Fibroblast of the aortic adventitia (primary cell): ENCODE measurements at regions not wholly inside any gene's neighbourhood (a gene's known extent, or its start where the extent isn't known, plus 50 kb on each side); places are given as distances from the start of the nearest gene placed in this dataset.

Experiments used
- DNase-seq: peaks from one replicate; pipeline ENCODE4 v3.0.0-alpha.2; 2010; ENCODE audit warnings: low read depth
- H3K4me3 ChIP-seq: 2 replicates; pipeline ENCODE4 v1.5.1; 2011; ENCODE audit warnings: low read depth, mild to moderate bottlenecking, control low read depth, low read length, moderate library complexity
- CTCF ChIP-seq: IDR thresholded peaks from 2 replicates; pipeline ENCODE4 v1.5.1; 2011; ENCODE audit warnings: mild to moderate bottlenecking, low read length, control low read depth, inconsistent platforms; ENCODE audit not compliant: insufficient read depth

GRCh38 chr5:154562244-154562880 lies 84.3 kb upstream of the HAND1 start:
- TF ChIP-seq CTCF = no peak
- no peak for DNase-seq
- no peak overlapping the region for H3K4me3 ChIP-seq

- TF ChIP-seq CTCF = no peak
- H3K4me3 ChIP-seq = no peak overlapping the region
- DNase-seq = no peak
Observed at GRCh38 chr5:154559398-154560276, 81.6 kb upstream of the HAND1 start.

- H3K4me3 ChIP-seq = no peak overlapping the region
- no peak for DNase-seq
- no peak for TF ChIP-seq CTCF
Observed at GRCh38 chr5:154557548-154557947, 79.5 kb upstream of the HAND1 start.

- no peak overlapping the region for H3K4me3 ChIP-seq
- TF ChIP-seq CTCF = no peak
- no peak for DNase-seq
Observed at GRCh38 chr5:154547551-154547950, 69.5 kb upstream of the HAND1 start.

- no peak overlapping the region for H3K4me3 ChIP-seq
- no peak for DNase-seq
- no peak for TF ChIP-seq CTCF
Observed at GRCh38 chr5:154546719-154547118, 68.7 kb upstream of the HAND1 start.

GRCh38 chr5:154544646-154545045 lies 66.6 kb upstream of the HAND1 start:
- no peak for DNase-seq
- H3K4me3 ChIP-seq = no peak overlapping the region
- TF ChIP-seq CTCF = no peak
